NCI-H1092 (cell line): ENCODE measurements at regions not wholly inside any gene's neighbourhood (a gene's known extent, or its start where the extent isn't known, plus 50 kb on each side); places are given as distances from the start of the nearest gene placed in this dataset.
A peak's percentile ranks its signal among the peaks of the same experiment; 100 is the strongest.

Experiments
- DNase-seq: peaks from one replicate; lab custom pipeline; 2025; lab: John Stamatoyannopoulos, UW

DNA sequence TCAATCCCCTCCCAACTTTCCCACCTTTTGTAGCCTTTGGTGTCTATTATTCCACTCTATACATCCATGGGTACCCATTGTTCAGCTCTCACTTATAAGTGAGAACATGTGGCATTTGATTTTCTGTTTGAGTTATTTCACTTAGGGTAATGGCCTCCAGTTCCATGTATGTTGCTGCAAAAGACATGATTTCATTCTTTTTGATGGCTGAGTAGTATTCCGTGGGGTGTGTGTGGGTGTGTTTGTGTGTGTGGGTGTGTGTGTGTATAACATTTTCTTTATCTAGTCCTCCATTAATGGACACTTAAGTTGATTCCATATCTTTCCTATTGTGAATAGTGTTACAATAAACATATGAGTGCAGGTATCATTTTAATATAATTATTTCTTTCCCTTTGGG is 157.5 kb upstream of the FSTL4 start:
- no peak for DNase-seq

- peak; percentile 23 for DNase-seq
Measured at GRCh38 chr5:133763744-133764143, 151.4 kb upstream of the FSTL4 start.

DNA sequence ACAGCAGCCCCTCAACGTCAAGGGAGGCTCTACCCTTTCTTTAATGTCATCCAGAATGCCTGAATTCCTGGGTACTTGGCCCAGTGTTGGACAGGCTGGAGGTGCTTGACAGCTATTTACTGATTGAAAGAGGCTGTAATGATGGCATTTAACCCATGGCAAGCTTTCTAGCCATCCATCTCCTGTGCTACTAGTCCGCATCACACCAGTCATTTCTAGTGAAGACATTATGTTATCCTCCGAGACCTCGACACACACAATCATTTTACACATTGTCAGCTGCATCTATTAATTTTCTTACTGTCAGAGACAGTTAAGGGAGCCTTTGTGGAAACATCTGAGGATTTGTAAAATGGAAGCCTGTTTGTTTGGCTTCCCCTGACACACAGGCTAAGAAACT is 149.3 kb upstream of the FSTL4 start:
- DNase-seq = no peak

GRCh38 chr5:133760532-133760931 is 148.2 kb upstream of the FSTL4 start:
- DNase-seq = no peak

DNA sequence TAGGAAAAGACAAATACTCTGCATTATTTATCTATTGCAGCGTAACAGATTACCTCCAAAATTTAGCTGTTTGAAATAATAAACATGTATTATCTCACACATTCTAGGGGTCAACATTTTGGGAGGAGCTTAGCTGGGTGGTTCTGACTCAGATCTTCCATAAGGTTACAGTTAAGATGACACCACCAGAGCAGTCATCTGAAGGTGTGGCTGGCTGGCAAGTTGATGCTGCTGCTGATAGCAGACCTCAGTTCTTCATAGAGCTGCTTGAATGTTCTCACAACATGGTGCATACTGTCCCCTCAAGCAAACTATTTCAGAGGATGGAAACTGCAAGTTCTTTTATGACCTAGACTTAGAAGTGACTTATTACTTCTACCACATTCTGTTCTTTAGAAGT is 146.3 kb upstream of the FSTL4 start:
- DNase-seq = no peak

GRCh38 chr5:133757396-133757945 is 145.1 kb upstream of the FSTL4 start:
- no peak for DNase-seq

GRCh38 chr5:133756756-133757155 is 144.4 kb upstream of the FSTL4 start:
- DNase-seq = no peak

DNA sequence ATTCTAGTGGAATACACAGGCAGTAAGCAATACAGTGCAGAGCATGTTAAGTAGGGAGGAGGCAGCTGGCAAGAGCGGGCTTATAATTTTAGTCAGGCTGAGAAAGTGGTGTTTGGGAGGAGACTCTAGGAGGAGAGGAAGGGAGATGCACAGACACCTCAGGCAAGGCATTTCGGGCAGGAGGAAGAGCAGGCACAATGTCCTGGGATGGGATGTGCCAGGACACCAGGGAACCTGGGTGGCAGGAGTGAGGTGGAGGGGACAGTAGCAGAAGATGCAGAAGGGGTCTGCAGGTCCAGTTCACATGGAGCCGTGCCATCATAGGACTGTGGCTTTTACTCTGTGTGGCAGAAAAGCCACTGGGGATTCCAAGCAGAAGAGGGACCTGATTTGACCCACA is 143.7 kb upstream of the FSTL4 start:
- DNase-seq = no peak

GRCh38 chr5:133754575-133755169 is 142.3 kb upstream of the FSTL4 start:
- peak; percentile 11 for DNase-seq

DNA sequence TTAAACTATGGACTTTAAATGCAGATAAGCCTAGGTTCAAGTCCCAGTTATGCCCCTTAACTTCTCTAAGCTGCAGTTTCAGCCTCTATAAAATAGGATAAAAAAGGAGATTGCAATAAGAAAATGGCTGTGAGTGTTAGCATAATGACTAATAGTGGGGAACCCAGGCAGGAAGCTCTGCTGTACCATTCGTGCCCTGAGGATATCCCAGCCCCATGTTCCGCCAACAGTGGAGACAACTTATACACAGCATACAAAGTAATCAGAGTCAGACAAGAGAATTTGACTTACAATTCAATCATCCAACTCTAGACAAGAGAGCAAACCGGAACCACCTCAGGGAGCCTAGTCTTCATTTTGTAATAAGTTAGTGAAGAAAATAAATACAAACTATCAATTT is 141.5 kb upstream of the FSTL4 start:
- no peak for DNase-seq

- DNase-seq = no peak
Measured at GRCh38 chr5:133751846-133752245, 139.5 kb upstream of the FSTL4 start.

GRCh38 chr5:133751421-133751820 is 139.1 kb upstream of the FSTL4 start:
- DNase-seq = no peak

DNA sequence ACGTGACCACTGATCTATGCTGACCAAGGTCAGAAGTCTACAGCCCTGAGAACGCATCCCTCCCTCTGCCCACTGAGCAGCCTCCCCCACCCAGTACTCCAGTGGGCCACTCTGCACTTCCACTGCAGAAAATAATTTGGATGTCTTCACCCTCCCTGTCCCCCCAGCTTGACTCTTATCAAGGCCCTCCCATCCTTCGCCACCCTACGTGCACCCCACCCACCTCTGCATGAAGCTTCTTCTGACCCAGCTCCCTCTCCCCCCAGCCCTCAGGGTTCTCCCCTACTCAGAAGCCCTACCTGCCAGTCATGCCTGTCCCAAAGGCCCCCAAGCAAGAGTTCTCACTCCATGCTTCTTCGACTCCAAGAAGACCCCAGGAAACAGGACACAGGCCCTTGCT is 138.5 kb upstream of the FSTL4 start:
- no peak for DNase-seq

DNA sequence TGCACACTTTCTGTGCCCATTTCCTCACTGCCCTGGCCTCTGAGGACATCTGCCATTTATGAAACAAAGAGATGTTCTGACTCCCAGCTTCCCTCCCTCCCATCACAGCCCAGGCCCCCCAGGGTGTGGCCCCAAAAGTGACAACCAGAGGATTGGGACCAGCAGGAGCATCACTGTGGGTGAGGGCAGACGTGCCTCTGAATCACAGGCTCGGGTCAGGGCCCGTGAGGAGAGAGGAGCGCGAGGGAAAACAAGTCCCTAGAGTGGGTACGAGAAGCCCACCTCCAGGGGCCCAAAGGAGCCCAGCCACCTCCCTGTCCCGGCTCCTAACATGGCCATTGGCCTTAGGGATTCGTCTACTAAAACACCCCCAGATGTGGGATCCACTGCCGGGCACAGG is 138.0 kb upstream of the FSTL4 start:
- no peak for DNase-seq

GRCh38 chr5:133749331-133749985 is 137.1 kb upstream of the FSTL4 start:
- no peak for DNase-seq

- no peak for DNase-seq
Measured at GRCh38 chr5:133746834-133747233, 134.5 kb upstream of the FSTL4 start.

DNA sequence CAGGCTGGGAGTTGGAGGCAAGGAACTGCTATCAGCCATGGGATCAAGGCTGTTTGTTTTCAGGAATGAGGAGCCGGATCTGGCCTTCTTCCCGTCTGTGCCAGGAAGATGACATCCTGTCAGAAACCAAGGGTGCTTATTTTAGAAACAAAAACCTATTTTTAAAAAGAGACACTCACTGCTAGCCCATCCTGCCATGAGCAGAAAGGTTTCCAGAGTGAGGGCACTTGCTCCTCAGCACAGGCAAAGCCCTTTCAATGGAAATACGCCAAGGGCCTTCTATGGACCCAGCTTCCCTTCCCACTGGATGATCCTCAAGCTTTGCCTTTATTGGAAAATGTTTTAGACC is 132.6 kb upstream of the FSTL4 start:
- no peak for DNase-seq

GRCh38 chr5:133744051-133744959 is 132.0 kb upstream of the FSTL4 start:
- no peak for DNase-seq

- DNase-seq = no peak
Measured at GRCh38 chr5:133742431-133742988, 130.2 kb upstream of the FSTL4 start.

- no peak for DNase-seq
Measured at GRCh38 chr5:133741818-133742355, 129.5 kb upstream of the FSTL4 start.

DNA sequence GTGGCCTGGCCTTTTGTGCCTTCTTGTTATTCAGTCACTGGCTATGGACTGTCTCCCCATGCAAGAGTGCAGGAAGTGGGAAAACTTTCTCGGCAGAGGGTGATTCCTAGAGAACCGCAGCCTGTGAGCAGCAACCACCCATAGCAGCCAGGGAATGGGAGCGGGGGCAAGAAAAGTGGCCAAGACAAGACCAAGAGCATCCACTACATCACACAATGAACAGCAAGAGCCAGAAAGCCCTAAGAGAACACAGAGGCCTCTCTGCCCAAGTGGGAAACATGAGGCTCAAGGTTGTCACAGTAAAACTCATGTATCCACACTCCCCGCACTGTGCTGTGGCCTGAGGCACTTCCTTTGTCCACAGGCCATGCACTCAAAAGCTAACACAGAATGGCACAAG is 129.1 kb upstream of the FSTL4 start:
- DNase-seq = no peak

DNA sequence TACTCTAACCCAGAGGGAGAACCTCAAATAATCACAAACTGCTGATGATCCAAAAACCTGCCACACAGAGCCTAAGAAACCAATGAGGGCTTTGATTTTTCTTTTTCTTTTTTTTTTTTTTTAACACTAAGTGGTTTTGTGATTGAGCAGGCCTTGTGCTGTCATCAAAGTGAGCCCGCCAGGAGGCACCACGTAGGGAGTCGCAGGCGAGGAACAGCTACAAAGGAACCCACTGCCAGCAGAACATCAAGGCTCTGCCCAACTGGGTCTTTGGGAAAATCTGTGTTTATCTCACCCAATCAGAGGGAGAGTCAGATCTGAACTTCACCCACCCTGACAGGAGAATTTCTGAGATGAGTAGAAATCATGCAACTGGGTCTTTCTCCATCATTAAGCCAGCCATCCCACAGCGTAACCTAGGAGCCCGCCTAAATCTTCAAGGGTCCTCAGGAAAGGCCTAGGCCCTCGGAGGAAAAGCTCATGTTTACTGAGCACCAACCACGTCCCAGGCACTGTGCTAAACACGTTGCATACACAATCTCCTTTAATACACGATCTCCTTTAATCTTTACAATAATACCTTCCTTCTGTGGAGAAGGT is 126.9 kb upstream of the FSTL4 start:
- no peak for DNase-seq
